GM18511 (cell line): ENCODE measurements at regions not wholly inside any gene's neighbourhood (a gene's known extent, or its start where the extent isn't known, plus 50 kb on each side); places are given as distances from the start of the nearest gene placed in this dataset.

Experiments used
- ATAC-seq: cut with Tn5 transposase; IDR thresholded peaks from one replicate; pipeline ENCODE4 v1.9.1; 2021; ENCODE audit warnings: mild to moderate bottlenecking, moderate library complexity; ENCODE audit not compliant: unreplicated experiment

DNA sequence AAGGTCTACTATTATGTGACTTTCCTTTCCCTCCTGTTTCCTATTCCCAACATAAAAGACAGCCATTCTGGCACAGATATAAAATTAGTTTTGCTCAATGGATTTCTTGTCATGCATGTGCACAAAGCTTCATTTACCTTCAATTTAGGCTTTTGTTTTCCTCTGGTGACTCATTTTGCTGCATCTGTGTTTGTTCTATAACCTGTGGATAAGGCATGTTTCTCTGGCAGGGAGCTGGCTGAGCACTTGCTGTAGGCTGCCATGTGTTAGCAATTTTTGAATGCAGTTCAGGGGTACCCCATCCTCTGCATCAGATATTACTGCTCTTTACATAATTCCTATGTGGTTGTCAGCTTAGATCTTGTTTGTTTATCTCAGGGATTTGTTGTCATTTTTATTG is 202.8 kb upstream of the GRID2 start:
- no peak for ATAC-seq

DNA sequence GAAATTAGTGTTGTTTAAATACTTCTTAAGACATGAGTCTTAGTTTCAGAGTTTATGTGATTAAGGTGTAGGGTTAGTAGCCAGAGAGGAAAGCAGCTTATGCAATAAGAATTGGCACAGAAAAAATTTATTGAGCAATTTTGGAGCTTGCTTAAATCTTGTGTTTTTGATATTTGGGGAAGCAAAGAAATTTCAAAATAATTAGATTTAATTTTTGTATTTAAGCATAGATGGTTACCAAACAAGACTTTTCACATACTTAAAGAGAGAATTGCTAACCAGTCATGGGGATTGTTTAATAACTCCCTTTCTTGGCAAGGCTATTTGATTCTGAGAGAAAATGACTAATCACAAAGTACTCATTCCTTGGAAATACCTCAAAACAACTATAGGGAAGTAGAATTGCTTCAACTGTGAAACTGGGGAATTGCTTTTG is 202.0 kb upstream of the GRID2 start:
- ATAC-seq, result no peak

DNA sequence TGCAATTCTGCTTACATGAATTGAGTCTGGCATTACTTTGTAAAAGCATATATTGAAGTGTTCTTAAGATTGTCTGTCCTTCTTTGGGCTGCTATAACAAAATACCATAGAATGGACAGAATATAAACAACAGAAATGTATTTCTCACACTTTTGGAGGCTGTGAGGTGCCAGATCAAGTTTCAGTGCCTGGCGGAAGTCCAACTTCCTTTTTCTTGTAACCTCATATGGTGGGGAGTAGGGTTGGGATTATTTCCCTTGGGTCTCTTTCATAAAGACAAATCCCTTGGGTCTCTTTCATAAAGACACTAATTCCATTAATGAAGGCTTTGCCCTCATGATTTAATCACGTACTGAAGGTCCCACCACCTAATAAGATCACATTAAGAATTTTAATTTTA is 199.3 kb upstream of the GRID2 start:
- ATAC-seq, result no peak

DNA sequence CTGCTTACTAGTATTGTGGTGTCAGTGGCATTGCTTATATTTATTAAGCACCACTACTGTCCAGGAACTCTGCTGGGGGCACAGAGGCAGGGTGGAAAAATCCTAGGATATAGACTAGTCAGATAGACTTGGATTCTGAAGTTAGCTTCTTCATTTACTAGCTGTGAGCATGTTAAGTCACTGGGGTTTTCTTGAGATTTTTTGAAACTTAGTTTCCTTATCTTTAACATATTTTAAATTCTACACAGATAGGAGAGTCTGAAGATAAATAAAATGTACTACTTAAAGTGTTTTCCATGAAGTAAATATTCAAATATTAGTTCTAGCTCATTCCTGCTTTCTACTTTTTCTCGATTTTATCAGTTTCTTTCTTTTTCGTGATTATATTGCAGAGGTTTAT is 196.9 kb upstream of the GRID2 start:
- ATAC-seq, result no peak

DNA sequence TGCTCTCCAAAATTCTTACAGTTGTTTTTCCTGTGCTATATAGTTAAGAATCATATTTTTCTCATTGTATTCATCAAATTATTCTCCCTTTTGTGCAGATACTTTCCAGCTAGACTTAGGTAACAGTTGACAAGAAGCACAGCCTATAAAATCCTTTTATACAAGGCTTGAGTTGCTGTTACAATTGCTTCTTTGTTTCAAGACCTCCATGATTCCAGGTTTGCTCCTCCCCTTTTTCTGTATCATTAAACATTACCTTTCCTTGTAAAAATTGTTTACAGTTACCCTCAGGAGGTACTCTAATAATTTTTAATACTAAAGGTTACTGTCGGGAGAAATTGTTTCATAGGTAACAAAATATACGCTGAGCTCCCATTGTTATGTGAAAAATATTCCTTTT is 192.3 kb upstream of the GRID2 start:
- no peak for ATAC-seq

DNA sequence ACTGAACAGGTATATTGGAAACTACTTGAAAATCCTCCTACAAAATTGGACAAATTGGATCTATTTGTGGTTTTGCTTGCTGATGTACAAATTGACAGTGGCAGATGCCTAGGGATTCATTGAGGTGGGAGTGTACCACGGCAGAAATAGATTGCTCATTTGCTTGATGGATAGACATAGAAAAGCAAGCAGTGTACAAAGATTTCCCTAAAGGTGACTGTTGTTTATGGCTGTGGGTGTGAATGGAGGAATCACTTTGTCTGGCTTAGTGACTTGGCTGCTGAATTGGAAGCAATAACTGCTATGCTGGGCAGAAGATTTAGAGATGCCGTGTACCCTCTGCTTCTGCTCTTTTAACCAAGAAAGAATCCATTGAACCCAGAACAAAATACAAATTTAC is 191.0 kb upstream of the GRID2 start:
- ATAC-seq, result no peak

DNA sequence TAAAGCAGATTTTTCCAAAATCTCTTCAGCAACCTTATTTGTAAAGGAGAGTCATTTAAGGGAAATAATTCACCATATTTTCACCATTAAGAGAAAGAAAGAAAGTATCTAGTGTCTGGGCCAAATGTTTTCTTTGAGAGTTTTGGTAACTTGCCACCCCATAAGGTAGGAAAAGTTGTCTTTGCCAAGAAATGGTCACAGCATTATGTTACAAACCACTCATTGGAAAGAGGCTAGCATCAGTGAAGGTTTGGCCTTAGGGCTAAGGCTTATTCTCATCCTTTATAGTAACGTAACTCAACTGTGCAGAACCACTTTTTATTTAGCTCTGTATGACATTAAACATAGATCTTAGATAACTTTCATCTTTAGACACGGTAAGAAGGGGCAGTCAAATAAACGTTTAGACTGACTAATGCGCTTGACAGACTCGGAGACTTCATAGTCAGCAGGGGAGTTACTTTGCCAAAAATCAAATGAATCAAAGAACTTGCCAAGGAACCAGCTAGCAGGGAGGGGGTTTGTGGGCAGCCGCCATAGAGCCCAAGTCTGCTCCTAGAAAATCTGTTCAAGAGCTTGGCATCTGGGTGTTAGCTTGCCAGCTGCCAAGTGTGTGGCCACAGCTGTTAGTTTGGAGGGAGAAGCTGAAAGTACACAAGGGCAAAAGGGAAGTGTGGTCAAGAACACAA is 182.8 kb upstream of the GRID2 start:
- ATAC-seq, result no peak

DNA sequence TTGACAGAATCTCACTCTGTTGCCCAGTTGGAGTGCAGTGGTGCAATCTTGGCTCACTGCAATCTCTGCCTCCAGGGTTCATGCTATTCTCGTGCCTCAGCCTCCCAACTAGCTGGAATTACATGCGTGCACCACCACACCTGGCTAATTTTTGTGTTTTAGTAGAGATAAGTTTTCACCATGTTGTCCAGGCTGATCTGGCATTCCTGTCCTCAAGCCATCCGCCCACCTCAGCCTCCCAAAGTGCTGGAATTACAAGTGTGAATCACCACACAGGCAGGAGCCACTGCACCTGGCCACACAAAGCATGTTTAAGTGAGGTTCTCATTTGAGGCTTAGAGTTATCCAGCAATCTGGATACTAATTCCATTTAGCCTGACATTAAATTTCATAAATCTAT is 180.9 kb upstream of the GRID2 start:
- ATAC-seq, result no peak

DNA sequence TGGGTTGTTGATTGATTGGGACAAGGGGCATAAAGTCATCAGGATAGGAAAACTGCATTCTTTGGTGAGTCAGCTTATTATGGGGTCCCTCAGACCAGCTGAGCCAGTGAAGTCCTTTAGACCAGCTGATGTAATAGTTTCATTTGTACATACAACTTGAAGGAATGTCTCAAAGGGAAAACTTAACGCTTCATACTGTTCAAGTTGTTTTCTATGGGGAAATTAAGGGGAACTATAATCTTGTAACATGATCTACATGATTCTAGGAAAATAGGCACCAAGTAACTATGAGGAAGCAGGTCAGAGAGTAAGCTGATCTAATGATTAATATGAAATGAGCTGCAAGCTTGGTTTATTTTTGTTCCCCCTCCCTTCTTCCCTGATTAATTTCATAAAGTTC is 175.1 kb upstream of the GRID2 start:
- no peak for ATAC-seq

DNA sequence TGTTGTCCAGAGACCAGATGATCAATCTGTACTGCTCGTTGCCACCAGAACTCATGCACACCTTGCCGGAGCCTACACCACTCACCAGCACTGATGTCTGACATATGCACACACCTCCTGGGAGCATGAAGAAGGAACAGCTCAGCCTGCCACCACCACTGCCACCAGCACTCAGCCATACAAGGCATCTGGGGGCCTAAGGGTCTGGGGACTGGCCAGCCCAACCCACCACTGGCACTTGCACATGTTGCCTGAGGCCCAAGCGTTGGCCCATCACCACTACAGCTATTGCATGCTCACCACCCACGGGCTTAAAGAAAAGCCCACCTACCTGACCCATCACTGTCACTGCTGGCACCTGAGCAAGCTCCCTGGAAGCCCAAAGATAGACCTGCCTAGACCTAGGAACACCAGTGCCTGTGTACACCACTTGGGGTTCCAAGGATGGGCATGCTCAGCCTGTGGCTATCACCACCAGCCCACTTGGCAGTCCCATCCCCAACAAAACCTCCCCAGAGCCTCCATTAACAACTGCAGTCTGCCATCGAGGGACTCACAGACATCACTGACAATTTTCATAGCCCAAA is 174.3 kb upstream of the GRID2 start:
- ATAC-seq, result no peak

DNA sequence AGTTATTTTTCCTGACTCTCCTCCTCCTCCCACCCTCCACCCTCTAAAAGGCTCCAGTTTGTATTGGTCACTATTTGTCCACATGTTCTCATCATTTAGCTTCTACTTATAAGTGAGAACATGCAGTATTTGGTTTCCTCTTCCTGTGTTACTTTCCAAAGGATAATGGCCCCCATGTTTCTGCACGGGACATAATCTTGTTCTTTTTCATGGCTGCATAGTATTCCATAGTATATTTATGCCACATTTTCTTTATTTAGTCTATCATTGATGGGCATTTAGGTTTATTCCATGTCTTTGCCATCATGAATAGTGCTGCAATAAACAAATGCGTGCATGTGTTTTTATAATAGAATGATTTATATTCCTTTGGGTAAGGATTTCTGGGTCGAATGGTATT is 167.3 kb upstream of the GRID2 start:
- no peak for ATAC-seq

DNA sequence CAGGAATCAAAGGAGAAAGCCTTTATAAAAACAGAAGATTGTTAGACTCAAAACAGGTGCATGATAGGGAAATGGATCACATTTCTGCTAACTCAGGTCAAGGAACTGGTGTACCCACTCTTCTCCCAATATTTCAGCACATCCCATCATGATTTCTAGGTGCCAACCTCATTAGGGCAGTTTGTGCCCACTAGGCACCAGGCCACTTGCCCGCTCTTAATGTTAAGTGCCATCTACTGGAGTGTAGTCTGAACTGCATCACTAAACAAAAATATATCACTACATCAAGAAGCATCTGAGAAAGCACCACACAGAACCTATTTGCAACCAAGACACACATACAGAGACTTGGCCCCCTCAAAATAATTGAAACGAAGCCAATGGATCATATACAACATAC is 140.4 kb upstream of the GRID2 start:
- ATAC-seq, result no peak

DNA sequence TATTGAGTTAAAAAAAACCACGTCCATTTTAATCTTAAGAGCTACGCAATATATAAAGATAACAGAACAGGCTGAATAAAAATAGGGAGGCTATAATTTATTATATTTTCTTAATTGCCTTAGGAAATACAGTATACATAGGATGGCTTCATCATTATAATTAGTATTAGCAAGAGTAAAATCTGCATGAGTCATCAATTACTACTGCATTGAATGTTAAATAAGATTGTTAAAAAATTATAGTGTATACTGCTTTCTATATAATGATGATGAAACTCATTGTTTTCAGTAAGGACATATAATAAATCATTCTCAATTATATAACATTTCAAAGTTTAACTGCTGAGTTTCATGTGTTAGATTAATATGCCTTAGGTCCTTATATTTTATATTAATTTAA is 133.4 kb upstream of the GRID2 start:
- no peak for ATAC-seq

DNA sequence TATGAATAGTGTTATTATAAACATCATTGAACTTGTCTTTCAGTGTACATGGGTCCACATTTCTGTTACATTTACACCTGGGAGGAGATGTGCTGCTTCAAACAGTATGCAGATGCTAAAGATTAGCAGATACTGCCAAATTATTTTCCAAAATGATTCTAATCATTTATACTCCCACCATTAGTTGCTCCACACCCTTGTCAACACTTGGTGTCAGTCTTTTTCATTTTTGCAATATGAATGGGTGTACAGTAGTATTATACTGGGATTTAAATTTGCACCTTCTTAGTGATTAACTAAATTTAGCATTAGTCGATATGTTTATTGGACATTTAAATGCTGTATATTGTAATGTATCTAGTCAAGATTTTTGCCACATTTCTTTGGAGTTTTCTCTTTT is 131.6 kb upstream of the GRID2 start:
- no peak for ATAC-seq

DNA sequence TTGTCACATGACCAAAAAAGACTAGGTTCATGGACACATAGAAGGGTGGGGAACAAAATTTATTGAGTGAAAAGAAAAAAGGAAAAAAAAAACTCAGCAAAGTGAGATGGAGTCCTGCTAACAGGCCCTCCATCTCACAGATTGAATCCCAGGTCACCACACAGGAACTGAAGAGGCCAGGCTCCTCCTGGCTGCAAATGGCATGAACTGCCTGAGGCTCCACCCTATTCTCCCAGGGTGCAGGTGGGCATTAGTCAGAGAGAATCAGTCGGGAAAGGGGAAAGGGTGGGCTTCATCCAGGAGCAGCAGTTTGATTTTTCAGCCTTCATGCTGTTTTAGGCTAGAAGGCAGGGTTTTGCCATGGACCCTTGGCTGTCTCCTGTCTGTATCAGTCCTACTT is 128.5 kb upstream of the GRID2 start:
- no peak for ATAC-seq

DNA sequence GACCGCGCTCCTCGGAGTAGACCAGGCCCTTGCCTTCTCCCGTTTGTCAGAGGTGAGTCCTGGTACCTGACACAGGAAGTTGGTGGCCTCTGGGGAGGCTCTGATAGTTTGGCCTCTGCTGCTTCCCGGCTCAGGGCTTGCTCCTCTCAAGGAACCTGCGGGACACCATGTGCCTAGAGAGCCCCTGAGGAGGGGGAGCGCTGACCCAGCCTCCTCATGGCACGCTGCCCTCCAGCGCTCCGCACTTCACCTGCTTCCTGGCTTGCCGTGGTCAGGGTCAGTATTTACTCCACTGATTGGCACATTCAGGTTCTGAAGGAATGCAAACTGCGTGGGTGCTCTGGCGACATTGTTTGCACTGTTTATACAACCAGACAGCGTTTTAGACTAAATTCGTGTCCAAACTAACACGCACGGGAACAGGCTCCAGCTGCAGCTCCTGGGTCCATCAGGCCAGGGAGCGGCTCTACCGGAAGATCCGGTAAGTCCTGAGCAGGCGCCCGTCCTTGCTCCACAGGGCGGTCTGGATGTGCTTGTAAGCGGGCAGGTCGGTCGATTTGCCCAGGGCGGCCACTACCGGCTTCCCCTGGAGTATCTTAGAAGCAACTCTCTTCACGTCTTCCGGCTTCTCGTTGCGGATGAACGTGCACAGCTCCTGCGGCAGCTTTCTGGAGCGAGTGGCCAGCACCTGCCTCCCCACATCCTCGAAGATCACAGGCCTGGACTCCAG is 121.6 kb upstream of the GRID2 start:
- no peak for ATAC-seq

DNA sequence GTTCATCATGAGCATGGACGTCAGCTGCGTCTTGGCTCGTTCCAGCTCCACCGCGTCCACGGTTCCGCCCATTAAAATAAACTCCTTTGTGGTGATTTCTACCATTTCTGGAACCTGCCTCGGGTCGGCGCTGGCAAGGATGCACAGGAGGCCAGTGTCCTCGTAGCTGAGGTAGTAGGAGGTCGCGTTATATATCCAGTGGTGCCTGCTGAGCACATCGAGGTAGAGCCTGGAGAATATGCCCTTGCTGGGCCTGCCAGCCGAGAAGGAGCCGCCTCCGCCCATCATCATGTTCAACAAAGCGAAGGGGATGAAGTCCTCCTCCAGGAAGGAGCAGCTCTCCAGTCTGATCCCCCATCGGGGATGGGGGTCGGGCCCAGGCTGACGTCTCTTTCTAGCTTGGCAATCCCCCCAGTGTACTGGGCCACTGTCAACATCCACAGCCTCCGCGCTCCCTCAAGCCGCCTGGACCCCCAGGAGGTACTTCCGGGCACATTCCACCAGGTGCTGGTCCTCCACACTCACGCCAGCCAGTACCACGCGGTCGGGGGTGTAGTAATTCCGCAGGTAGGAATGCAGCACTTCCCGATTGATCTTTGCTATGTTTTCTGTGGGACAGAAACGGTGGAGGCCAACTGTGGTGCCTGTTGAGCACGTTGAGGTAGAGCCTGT is 120.9 kb upstream of the GRID2 start:
- no peak for ATAC-seq

DNA sequence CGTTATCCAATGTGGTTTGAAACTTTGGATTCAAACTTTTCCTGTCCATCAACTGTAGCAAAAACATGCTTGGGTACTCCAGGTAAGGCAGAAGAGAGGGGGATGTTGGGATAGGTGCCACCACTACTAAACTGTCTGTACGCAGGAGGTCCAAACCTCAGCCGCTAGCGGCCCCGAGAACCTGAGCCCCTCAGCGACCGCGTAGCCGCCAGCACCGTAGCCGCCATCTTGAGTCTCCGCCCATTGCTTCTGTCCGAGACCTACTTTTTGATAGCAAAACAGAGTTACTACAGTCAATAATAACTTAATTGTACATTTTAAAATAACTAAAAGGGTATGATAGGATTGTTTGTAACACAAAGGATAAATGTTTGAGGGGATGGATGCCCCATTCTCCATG is 119.9 kb upstream of the GRID2 start:
- no peak for ATAC-seq

DNA sequence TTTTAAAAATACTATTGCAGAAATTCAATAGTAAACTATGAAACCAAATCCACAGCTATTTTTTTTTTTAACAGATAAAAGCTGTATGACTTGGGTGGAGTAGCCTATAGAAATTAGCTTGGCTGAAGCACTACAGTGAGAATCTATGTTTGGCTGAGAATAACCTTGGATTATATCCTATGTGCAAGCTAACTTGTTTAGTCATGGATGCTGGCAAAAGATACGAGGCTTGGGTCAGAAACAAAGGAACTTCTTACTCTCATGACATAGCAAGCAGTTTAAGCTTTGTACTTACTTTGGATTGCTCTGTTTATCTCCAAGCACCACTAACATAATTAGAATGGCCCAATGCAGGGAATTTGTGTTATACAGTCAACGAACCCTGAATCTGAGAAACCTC is 119.2 kb upstream of the GRID2 start:
- no peak for ATAC-seq

DNA sequence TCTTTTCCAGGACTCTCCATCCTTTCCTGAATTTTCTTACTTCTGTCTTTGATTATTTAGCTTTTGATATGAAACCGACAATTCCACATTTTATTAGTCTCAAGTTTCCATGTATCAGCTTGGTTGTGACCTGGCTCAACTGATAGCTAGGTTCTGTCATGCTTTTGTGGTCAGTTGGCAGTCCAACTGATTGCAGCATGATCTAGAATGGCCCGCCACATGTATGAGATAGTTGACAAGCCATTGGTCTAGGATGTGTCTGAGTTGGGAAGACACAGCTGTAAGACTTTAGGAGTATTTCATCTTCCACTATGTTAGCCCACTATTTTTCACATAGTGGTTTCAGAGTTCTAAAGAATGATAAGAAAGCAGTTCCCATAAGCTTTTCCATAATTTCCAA is 117.5 kb upstream of the GRID2 start:
- ATAC-seq, result no peak

DNA sequence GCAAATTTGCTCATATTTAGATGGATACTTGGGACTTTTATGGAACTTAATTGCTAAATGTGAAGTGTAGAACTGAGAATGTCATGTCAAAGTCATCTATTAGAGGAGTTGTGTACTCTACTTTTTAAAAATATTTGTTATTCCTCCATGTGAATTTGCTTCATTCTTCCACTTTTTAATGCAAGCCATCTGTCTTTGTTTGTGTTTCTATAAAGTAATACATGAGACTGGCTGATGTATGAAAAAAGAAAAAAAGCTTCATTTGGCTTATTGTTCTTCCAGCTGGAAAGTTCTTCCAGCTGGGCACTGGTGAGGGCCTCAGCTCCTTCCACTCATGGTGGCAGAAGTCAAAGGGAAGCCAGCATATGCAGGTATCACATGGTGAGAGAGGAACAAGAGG is 114.6 kb upstream of the GRID2 start:
- ATAC-seq, result no peak

DNA sequence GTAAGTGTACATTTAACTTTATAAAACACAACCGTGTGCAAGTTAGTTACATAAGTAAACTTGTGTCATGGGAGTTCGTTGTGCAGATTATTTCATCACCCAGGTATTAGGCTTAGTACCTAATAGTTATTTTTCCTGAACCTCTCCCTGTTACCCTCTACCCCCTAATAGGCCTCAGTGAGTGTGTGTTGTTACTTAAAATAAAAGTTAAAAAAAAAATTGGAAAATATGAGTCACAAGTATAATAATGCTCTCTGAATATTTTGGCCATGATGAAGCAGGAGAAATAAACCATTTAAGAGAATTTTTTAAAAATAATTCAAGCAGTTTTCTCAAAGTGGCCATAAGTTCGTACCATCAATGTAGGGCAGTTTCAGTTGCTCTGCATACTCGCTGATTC is 105.1 kb upstream of the GRID2 start:
- no peak for ATAC-seq
